ENCODE measurements at regions not wholly inside any gene's neighbourhood (a gene's known extent, or its start where the extent isn't known, plus 50 kb on each side); places are given as distances from the start of the nearest gene placed in this dataset.

DNA sequence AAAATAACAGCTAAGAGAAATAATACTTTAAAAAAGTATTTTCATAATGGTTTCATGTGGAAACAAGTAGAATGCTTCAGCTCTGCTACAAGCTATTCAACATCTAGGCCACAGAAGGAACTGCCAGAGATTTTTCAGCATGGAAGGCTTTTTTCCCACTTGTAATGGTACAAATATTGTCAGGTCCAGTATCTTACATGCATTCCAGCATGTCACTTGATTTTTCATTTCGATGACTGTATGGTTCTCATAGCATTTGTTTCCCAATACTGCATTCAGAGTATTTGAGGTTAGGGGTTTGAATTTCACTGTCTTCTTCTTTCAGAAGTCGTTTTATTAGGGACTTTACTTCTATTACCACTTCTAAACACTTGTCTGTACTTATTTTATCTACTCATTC lies 1701.5 kb upstream of the FLRT2 start:
- TF ChIP-seq CTCF (conservative IDR thresholded peaks at IDR 0.05; ENCODE audit: low read length) (no peak), EZH2phosphoT487 (IDR thresholded peaks at IDR 0.05; ENCODE audit: borderline replicate concordance, low read depth, low read length) (no peak)

Data from OCI-LY7 (cell line).